NCI-H82 (cell line): ENCODE measurements at regions not wholly inside any gene's neighbourhood (a gene's known extent, or its start where the extent isn't known, plus 50 kb on each side); places are given as distances from the start of the nearest gene placed in this dataset.
A peak's percentile ranks its signal among the peaks of the same experiment; 100 is the strongest.
"Not testable (repeated sequence)": the region's sequence is repeated elsewhere in the genome, so short reads cannot be mapped to it uniquely, and the experiment has no call there.

Source experiments
- DNase-seq: peaks from one replicate; lab custom pipeline; 2025; lab: John Stamatoyannopoulos, UW

GRCh38 chr9:71587576-71588362 is 180.5 kb downstream of the CEMIP2 start:
- no peak for DNase-seq

- no peak for DNase-seq
Observed at GRCh38 chr9:71583792-71584191, 184.5 kb downstream of the CEMIP2 start.

- no peak for DNase-seq
Observed at GRCh38 chr9:71582347-71582746, 186.0 kb downstream of the CEMIP2 start.

- no peak for DNase-seq
Observed at GRCh38 chr9:71581101-71581500, 187.2 kb downstream of the CEMIP2 start.

- DNase-seq = peak; percentile 5
Observed at GRCh38 chr9:71571186-71571585, 197.1 kb downstream of the CEMIP2 start.

GRCh38 chr9:71567890-71568289 is 200.4 kb downstream of the CEMIP2 start:
- no peak for DNase-seq

GRCh38 chr9:71562140-71562539 is 206.2 kb downstream of the CEMIP2 start:
- DNase-seq = no peak

- peak; percentile 18 for DNase-seq
Observed at GRCh38 chr9:71557310-71557709, 211.0 kb downstream of the CEMIP2 start.

- DNase-seq = peak; percentile 97
Observed at GRCh38 chr9:71552480-71552879, 215.8 kb downstream of the CEMIP2 start.

- no peak for DNase-seq
Observed at GRCh38 chr9:71549023-71549422, 219.3 kb downstream of the CEMIP2 start.

GRCh38 chr9:71544464-71544863 is 223.8 kb downstream of the CEMIP2 start:
- DNase-seq = no peak

- no peak for DNase-seq
Observed at GRCh38 chr9:71541436-71541835, 226.9 kb downstream of the CEMIP2 start.

- DNase-seq = no peak
Observed at GRCh38 chr9:71524996-71525580, 243.2 kb downstream of the CEMIP2 start.

GRCh38 chr9:71524516-71524915 is 243.8 kb downstream of the CEMIP2 start:
- DNase-seq = no peak

GRCh38 chr9:71521132-71521531 is 247.2 kb downstream of the CEMIP2 start:
- no peak for DNase-seq

GRCh38 chr9:71519098-71519696 is 249.1 kb downstream of the CEMIP2 start:
- no peak for DNase-seq

GRCh38 chr9:71518045-71518827 is 250.1 kb downstream of the CEMIP2 start:
- DNase-seq = peak; percentile 22

GRCh38 chr9:71515626-71516025 is 252.7 kb downstream of the CEMIP2 start:
- DNase-seq = no peak

- DNase-seq = no peak
Observed at GRCh38 chr9:71515107-71515506, 253.2 kb downstream of the CEMIP2 start.

- no peak for DNase-seq
Observed at GRCh38 chr9:71514344-71514975, 253.9 kb downstream of the CEMIP2 start.

GRCh38 chr9:71509054-71509453 is 259.3 kb downstream of the CEMIP2 start:
- DNase-seq = no peak

- not testable (repeated sequence) for DNase-seq
Observed at GRCh38 chr9:71508141-71508540, 260.2 kb downstream of the CEMIP2 start.
